WTC11 (cell line): ENCODE measurements at regions not wholly inside any gene's neighbourhood (a gene's known extent, or its start where the extent isn't known, plus 50 kb on each side); places are given as distances from the start of the nearest gene placed in this dataset.

Source experiments
- ATAC-seq: fragments of 200-7000 bp; cut with Tn5 transposase; 2 replicates; pipeline ENCODE4 v1.10.0; 2021; ENCODE audit warnings: mild to moderate bottlenecking, moderate library complexity
- CTCF ChIA-PET: fragments of 300-600 bp; sonication (Branson Sonifier 250); formaldehyde crosslinking; loops from one replicate; lab custom pipeline; 2021; ENCODE audit warnings: antibody characterized with exemption; lab: Charles Lee
- POLR2A ChIA-PET: fragments of 350-600 bp; sonication (Branson Sonifier 250); formaldehyde crosslinking; loops from one replicate; lab custom pipeline; 2021; ENCODE audit warnings: antibody characterized with exemption; lab: Charles Lee
- DNase-seq: peaks from one replicate; pipeline ENCODE4 v3.0.0; 2021; ENCODE audit warnings: low spot score
- H3K27ac Mint-ChIP-seq: 2 replicates; pipeline ENCODE4 v1.8.0; 2021; ENCODE audit warnings: mixed read lengths
- H3K27me3 Mint-ChIP-seq: 2 replicates; pipeline ENCODE4 v1.8.0; 2021; ENCODE audit warnings: low read depth, mild to moderate bottlenecking, moderate library complexity, mixed read lengths
- H3K36me3 Mint-ChIP-seq: 2 replicates; pipeline ENCODE4 v1.8.0; 2021; ENCODE audit warnings: mixed read lengths
- H3K4me1 Mint-ChIP-seq: 2 replicates; pipeline ENCODE4 v1.8.0; 2022; ENCODE audit warnings: mixed read lengths
- H3K4me3 Mint-ChIP-seq: 2 replicates; pipeline ENCODE4 v1.8.0; 2021; ENCODE audit warnings: mild to moderate bottlenecking, moderate library complexity, mixed read lengths
- H3K9me3 Mint-ChIP-seq: 2 replicates; pipeline ENCODE4 v1.8.0; 2021; ENCODE audit warnings: mixed read lengths
- ARID4B ChIP-seq: sonication (generic); formaldehyde crosslinking; IDR thresholded peaks from 2 replicates; pipeline ENCODE4 v1.8.0; 2023; ENCODE audit warnings: missing genetic modification reagents, mild to moderate bottlenecking, borderline replicate concordance
- ATF3 ChIP-seq: sonication (generic); formaldehyde crosslinking; conservative IDR thresholded peaks from 2 replicates; pipeline ENCODE4 v1.8.1; 2022; ENCODE audit warnings: mild to moderate bottlenecking, missing genetic modification reagents
- CREM ChIP-seq: sonication (generic); formaldehyde crosslinking; IDR thresholded peaks from 2 replicates; pipeline ENCODE4 v1.8.1; 2022; ENCODE audit warnings: mild to moderate bottlenecking, missing genetic modification reagents, moderate library complexity
- E2F5 ChIP-seq: sonication (generic); formaldehyde crosslinking; IDR thresholded peaks from 2 replicates; pipeline ENCODE4 v1.8.1; 2022; ENCODE audit warnings: mild to moderate bottlenecking, moderate library complexity, missing genetic modification reagents
- FOXK1 ChIP-seq: sonication (generic); formaldehyde crosslinking; IDR thresholded peaks from 2 replicates; pipeline ENCODE4 v1.8.0; 2022; ENCODE audit warnings: mild to moderate bottlenecking, moderate library complexity, missing genetic modification reagents
- FOXP4 ChIP-seq: sonication (generic); formaldehyde crosslinking; IDR thresholded peaks from 2 replicates; pipeline ENCODE4 v1.8.0; 2022; ENCODE audit warnings: mild to moderate bottlenecking, missing genetic modification reagents
- GTF2I ChIP-seq: fragments of 250-450 bp; sonication (Bioruptor Pico); conservative IDR thresholded peaks from 2 replicates; pipeline ENCODE4 v1.4.0; 2021; ENCODE audit warnings: mild to moderate bottlenecking
- HMGA2 ChIP-seq: fragments of 250-450 bp; sonication (Bioruptor Pico); IDR thresholded peaks from 2 replicates; pipeline ENCODE4 v1.4.0; 2021; ENCODE audit warnings: mild to moderate bottlenecking, moderate library complexity
- IRF1 ChIP-seq: sonication (generic); formaldehyde crosslinking; IDR thresholded peaks from 2 replicates; pipeline ENCODE4 v1.8.0; 2023; ENCODE audit warnings: missing genetic modification reagents
- MYBL2 ChIP-seq: sonication (generic); formaldehyde crosslinking; IDR thresholded peaks from 2 replicates; pipeline ENCODE4 v1.8.1; 2023; ENCODE audit warnings: mild to moderate bottlenecking, moderate library complexity, missing genetic modification reagents
- RORB ChIP-seq: fragments of 250-450 bp; sonication (Bioruptor Pico); IDR thresholded peaks from 2 replicates; pipeline ENCODE4 v1.9.0; 2021; ENCODE audit warnings: mild to moderate bottlenecking
- SMAD3 ChIP-seq: sonication (generic); formaldehyde crosslinking; IDR thresholded peaks from 2 replicates; pipeline ENCODE4 v1.8.0; 2022; ENCODE audit warnings: missing genetic modification reagents, mild to moderate bottlenecking, borderline replicate concordance
- TCF7 ChIP-seq: sonication (generic); formaldehyde crosslinking; IDR thresholded peaks from 2 replicates; pipeline ENCODE4 v1.8.0; 2022; ENCODE audit warnings: mild to moderate bottlenecking, low read depth, missing genetic modification reagents, moderate library complexity
- TP53 ChIP-seq: sonication (generic); formaldehyde crosslinking; IDR thresholded peaks from 2 replicates; pipeline ENCODE4 v1.8.1; 2023; ENCODE audit warnings: mild to moderate bottlenecking, missing genetic modification reagents
- USF2 ChIP-seq: sonication (generic); formaldehyde crosslinking; IDR thresholded peaks from 2 replicates; pipeline ENCODE4 v1.8.1; 2023; ENCODE audit warnings: mild to moderate bottlenecking, missing genetic modification reagents, moderate library complexity
- ZNF219 ChIP-seq: sonication (generic); formaldehyde crosslinking; IDR thresholded peaks from 2 replicates; pipeline ENCODE4 v1.8.0; 2023; ENCODE audit warnings: missing genetic modification reagents, mild to moderate bottlenecking, borderline replicate concordance
- ZNF317 ChIP-seq: sonication (generic); formaldehyde crosslinking; IDR thresholded peaks from 2 replicates; pipeline ENCODE4 v1.8.1; 2023; ENCODE audit warnings: low read depth, mild to moderate bottlenecking, moderate library complexity, missing genetic modification reagents, borderline replicate concordance
- ZNF396 ChIP-seq: fragments of 250-450 bp; sonication (Bioruptor Pico); IDR thresholded peaks from 2 replicates; pipeline ENCODE4 v1.8.0; 2021; ENCODE audit warnings: mild to moderate bottlenecking, moderate library complexity, borderline replicate concordance
- ZNF416 ChIP-seq: fragments of 250-450 bp; sonication (Bioruptor Pico); IDR thresholded peaks from 2 replicates; pipeline ENCODE4 v1.9.0; 2021; ENCODE audit warnings: mild to moderate bottlenecking, inconsistent platforms
- ZNF425 ChIP-seq: fragments of 250-450 bp; sonication (Bioruptor Pico); conservative IDR thresholded peaks from 2 replicates; pipeline ENCODE4 v1.9.0; 2021; ENCODE audit warnings: mild to moderate bottlenecking
- TF ChIP-seq, protein P1 (sequence below): sonication (generic); formaldehyde crosslinking; IDR thresholded peaks from 2 replicates; pipeline ENCODE4 v1.8.0; 2022; ENCODE audit warnings: mild to moderate bottlenecking, missing genetic modification reagents

DNA sequence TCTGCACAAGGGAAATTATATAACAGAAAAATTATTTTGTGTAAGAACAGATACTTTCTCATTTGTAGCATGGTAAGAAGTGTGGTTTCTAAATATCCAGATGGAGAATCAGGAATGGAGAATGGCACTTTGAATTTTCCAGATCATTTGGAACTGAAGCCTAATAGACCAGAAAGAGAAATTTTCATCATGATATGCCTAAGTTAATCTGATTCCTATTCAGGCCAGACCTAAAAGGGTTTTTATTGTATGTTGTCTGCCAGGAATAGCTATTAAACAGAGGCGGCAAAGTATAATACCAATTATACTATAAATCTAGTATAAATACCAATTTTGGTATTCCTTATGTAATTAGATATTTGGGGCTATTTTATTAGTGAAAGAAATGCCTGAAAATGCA is 382.7 kb upstream of the FAR2 start (continued):
- TF ChIP-seq ARID4B (CRISPR knock-in tag) (no peak), TCF7 (CRISPR knock-in tag) (no peak)

DNA sequence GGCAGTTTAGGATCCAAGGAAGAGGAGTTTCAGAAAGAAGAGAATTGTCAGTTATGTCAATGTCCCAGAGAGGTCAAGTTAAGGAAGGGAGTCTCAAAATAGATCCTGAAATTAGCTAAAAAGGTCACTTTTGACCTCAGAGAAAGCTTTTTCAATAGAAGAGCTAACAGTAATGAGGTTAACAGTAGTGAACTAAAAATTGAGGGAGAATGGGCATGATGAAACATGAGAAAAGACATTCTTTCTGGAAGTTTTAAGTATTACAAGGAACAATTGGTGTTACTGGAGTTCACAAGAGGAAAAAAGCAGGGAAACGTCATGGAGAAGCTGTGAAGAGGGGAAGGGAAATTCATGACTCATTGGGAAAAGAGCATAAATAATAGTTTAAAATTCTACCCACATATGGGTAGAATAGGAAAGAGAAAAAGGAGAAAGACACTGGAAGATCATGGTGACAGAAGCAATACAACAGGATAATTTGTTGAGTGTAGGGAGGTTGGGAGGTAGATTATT is 381.2 kb upstream of the FAR2 start:
- no peaks in the 10 kb centered on the region for H3K27me3 Mint-ChIP-seq
- H3K9me3 Mint-ChIP-seq = peaks cover 8% of the 10 kb centered on the region
- CTCF ChIA-PET = no interaction called here
- TF ChIP-seq ZNF425 (no peak), GTF2I (no peak), HMGA2 (CRISPR knock-in tag) (no peak), ZNF396 (no peak), ZNF317 (CRISPR knock-in tag) (no peak), RORB (CRISPR knock-in tag) (no peak), TCF7 (CRISPR knock-in tag) (no peak), IRF1 (CRISPR knock-in tag) (no peak), CREM (CRISPR knock-in tag) (no peak), TP53 (CRISPR knock-in tag) (no peak), MYBL2 (CRISPR knock-in tag) (no peak), FOXP4 (no peak), ATF3 (CRISPR knock-in tag) (no peak)
- no peak overlapping the region for H3K4me3 Mint-ChIP-seq
- ATAC-seq (no peak), DNase-seq (no peak)
- peaks cover 15% of the 10 kb centered on the region for H3K4me1 Mint-ChIP-seq
- H3K36me3 Mint-ChIP-seq = peaks cover 5% of the 10 kb centered on the region
- no peak overlapping the region; the same call in 1 of the 2 replicates for H3K27ac Mint-ChIP-seq
- POLR2A ChIA-PET = no interaction called here

- Mint-ChIP-seq H3K36me3 (peaks cover under 1% of the 10 kb centered on the region; the same call in 1 of the 2 replicates), H3K27ac (no peak overlapping the region), H3K4me3 (no peak overlapping the region), H3K27me3 (no peaks in the 10 kb centered on the region), H3K9me3 (peaks cover 7% of the 10 kb centered on the region), H3K4me1 (peaks cover 15% of the 10 kb centered on the region)
- ATAC-seq = no peak
- TF ChIP-seq ZNF416 (CRISPR knock-in tag) = no peak
- no peak for TF ChIP-seq E2F5
- TF ChIP-seq FOXK1 = no peak
- no peak for TF ChIP-seq USF2 (CRISPR knock-in tag)
- TF ChIP-seq, protein P1, sequence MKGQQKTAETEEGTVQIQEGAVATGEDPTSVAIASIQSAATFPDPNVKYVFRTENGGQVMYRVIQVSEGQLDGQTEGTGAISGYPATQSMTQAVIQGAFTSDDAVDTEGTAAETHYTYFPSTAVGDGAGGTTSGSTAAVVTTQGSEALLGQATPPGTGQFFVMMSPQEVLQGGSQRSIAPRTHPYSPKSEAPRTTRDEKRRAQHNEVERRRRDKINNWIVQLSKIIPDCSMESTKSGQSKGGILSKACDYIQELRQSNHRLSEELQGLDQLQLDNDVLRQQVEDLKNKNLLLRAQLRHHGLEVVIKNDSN (CRISPR knock-in tag) = no peak
- no peak for TF ChIP-seq SMAD3 (CRISPR knock-in tag)
- TF ChIP-seq ZNF219 (CRISPR knock-in tag) = no peak
- CTCF ChIA-PET = no interaction called here
- DNase-seq = no peak
- POLR2A ChIA-PET = no interaction called here
Observed at GRCh38 chr12:28770322-28770721, 378.8 kb upstream of the FAR2 start.
